AG04450 (cell line): ENCODE measurements at regions not wholly inside any gene's neighbourhood (a gene's known extent, or its start where the extent isn't known, plus 50 kb on each side); places are given as distances from the start of the nearest gene placed in this dataset.

Source experiments
- CTCF ChIA-PET: fragments of 300-600, 350-600 bp; formaldehyde crosslinking; extraction: SDS; loops from one replicate; lab custom pipeline; 2022; ENCODE audit warnings: antibody characterized with exemption, inconsistent platforms; lab: Charles Lee
- POLR2A ChIA-PET: fragments of 350-600 bp; formaldehyde crosslinking; extraction: SDS; loops from one replicate; lab custom pipeline; 2021; ENCODE audit warnings: antibody characterized with exemption, inconsistent platforms; lab: Yijun Ruan, JAX
- DNase-seq: peaks from one replicate; pipeline ENCODE4 v3.0.0-alpha.2; 2011; ENCODE audit warnings: low read depth, low spot score
- H3K27ac ChIP-seq: one replicate; pipeline ENCODE4 v1.5.1; 2012; ENCODE audit warnings: low read depth, low read length, control low read depth
- H3K27me3 ChIP-seq: one replicate; pipeline ENCODE4 v1.6.0; 2012; ENCODE audit warnings: low read length; ENCODE audit not compliant: control insufficient read depth, insufficient read depth
- H3K4me3 ChIP-seq: 2 replicates; pipeline ENCODE4 v1.5.1; 2011; ENCODE audit warnings: mild to moderate bottlenecking, low read depth, low read length, control low read depth
- H3K9me3 ChIP-seq: 2 replicates; pipeline ENCODE4 v1.5.1; 2012; ENCODE audit warnings: low read length; ENCODE audit not compliant: control insufficient read depth, insufficient read depth
- CTCF ChIP-seq: IDR thresholded peaks from 2 replicates; pipeline ENCODE4 v1.5.1; 2011; ENCODE audit warnings: low read depth, low read length, control low read depth, inconsistent platforms

DNA sequence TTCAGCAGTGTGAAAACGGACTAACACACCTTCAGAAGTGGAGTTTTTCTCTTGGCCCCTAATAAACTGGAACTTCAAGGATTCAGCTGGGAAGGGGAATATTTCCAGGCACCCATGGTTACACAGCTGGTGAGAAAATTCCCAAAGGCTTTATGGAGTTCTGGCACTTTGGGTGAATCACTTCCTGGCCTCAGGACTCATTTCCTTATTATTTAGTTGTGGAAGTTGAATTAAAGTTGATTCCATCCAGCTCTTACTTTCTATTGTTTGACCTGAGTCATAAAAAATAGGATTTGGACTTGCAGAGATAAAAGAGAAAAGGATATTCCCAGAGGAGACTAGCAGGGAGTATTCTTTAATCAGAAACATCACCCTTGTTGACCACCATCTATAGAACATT is 882.1 kb downstream of the UQCRFS1 start:
- POLR2A ChIA-PET = no interaction called here
- CTCF ChIA-PET = no interaction called here
- H3K27ac ChIP-seq = no peak overlapping the region
- TF ChIP-seq CTCF = no peak
- no peaks in the 10 kb centered on the region for H3K27me3 ChIP-seq
- H3K4me3 ChIP-seq = no peak overlapping the region
- no peak for DNase-seq
- H3K9me3 ChIP-seq = peaks cover 43% of the 10 kb centered on the region

- CTCF ChIA-PET = no interaction called here
- Histone ChIP-seq H3K27ac (no peak overlapping the region), H3K4me3 (no peak overlapping the region), H3K27me3 (no peaks in the 10 kb centered on the region), H3K9me3 (peaks cover 38% of the 10 kb centered on the region)
- no peak for TF ChIP-seq CTCF
- POLR2A ChIA-PET = no interaction called here
- no peak for DNase-seq
Observed at GRCh38 chr19:28329429-28329828, 883.5 kb downstream of the UQCRFS1 start.

DNA sequence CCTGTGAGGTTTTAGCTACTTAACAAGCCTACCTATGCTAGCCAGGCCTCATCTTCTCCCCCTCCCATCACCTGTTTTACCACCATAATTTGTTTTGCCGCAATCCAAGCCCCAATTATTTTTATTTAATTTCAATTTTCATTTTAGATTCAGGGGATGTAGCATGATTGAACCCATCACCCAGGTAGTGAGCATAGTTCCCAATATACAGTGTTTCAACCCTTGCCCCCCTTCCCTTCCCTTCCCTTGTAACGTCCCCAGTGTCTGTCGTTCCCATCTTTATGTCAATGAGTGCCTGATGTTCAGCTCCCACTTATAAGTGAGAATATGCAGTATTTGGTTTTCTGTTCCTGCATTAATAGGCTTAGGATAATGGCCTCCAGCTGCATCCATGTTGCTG is 885.0 kb downstream of the UQCRFS1 start:
- ChIA-PET CTCF (no interaction called here), POLR2A (no interaction called here)
- DNase-seq = no peak
- Histone ChIP-seq H3K27ac (no peak overlapping the region), H3K9me3 (peaks cover 31% of the 10 kb centered on the region), H3K4me3 (no peak overlapping the region), H3K27me3 (no peaks in the 10 kb centered on the region)
- TF ChIP-seq CTCF = no peak

- H3K27ac ChIP-seq = no peak overlapping the region
- peaks cover 38% of the 10 kb centered on the region for H3K9me3 ChIP-seq
- H3K4me3 ChIP-seq = no peak overlapping the region
- H3K27me3 ChIP-seq = no peaks in the 10 kb centered on the region
- DNase-seq = no peak
- POLR2A ChIA-PET = no interaction called here
- no peak for TF ChIP-seq CTCF
- CTCF ChIA-PET = no interaction called here
Observed at GRCh38 chr19:28326746-28327145, 886.2 kb downstream of the UQCRFS1 start.

- ChIA-PET CTCF (no interaction called here), POLR2A (no interaction called here)
- no peak for TF ChIP-seq CTCF
- H3K9me3 ChIP-seq = peaks cover 29% of the 10 kb centered on the region
- H3K4me3 ChIP-seq = no peak overlapping the region
- no peak overlapping the region for H3K27ac ChIP-seq
- H3K27me3 ChIP-seq = no peaks in the 10 kb centered on the region
- no peak for DNase-seq
Observed at GRCh38 chr19:28324275-28325060, 888.5 kb downstream of the UQCRFS1 start.
